Endothelial cell of umbilical vein (primary cell): ENCODE measurements at regions not wholly inside any gene's neighbourhood (a gene's known extent, or its start where the extent isn't known, plus 50 kb on each side); places are given as distances from the start of the nearest gene placed in this dataset.

Source experiments
- BruUV-seq: library from RNA; stranded (reverse); fragments of 400-500 nt; replicated peaks from 2 replicates; lab custom pipeline; 2021; lab: Mats Ljungman, UMichigan
- CTCF ChIA-PET: fragments of 300-600, 350-600 bp; sonication (Branson Sonifier 250); formaldehyde crosslinking; loops from one replicate; lab custom pipeline; 2021; ENCODE audit warnings: antibody characterized with exemption, inconsistent platforms; lab: Charles Lee
- POLR2A ChIA-PET: fragments of 300-600, 350-600 bp; sonication (Branson Sonifier 250); formaldehyde crosslinking; loops from one replicate; lab custom pipeline; 2021; ENCODE audit warnings: antibody characterized with exemption, inconsistent platforms; lab: Charles Lee
- DNase-seq: peaks from one replicate; pipeline ENCODE4 v3.0.0-alpha.2; 2011; ENCODE audit warnings: low read depth, low spot score
- FAIRE-seq: peaks from 2 replicates; lab custom pipeline; 2011; peaks lifted over from hg19 to GRCh38; lab: Jason Lieb, UNC
- H2AFZ ChIP-seq: 2 replicates; pipeline ENCODE4 v1.6.0; 2012; ENCODE audit warnings: low read depth, low read length, control low read depth, inconsistent platforms
- H3K27ac ChIP-seq: 2 replicates; pipeline ENCODE4 v1.5.1; 2011; ENCODE audit warnings: low read depth, mild to moderate bottlenecking, control low read depth, low read length, moderate library complexity; ENCODE audit not compliant: insufficient read depth
- H3K27me3 ChIP-seq, 2 experiments: 2 replicates each; pipeline versions ENCODE4 v1.6.0 to v1.6.1; 2011; ENCODE audit warnings: low read length in 2 of 2, mixed read lengths in 1 of 2; ENCODE audit not compliant: control insufficient read depth in 2 of 2, insufficient read depth in 2 of 2
- H3K36me3 ChIP-seq, 2 experiments: 2 replicates in 1 of 2; 3 replicates in 1 of 2; pipeline ENCODE4 v1.5.1; 2011; ENCODE audit warnings: low read length in 2 of 2, mild to moderate bottlenecking in 1 of 2, moderate library complexity in 1 of 2; ENCODE audit not compliant: control insufficient read depth in 2 of 2, insufficient read depth in 2 of 2; ENCODE audit errors: extremely low read depth in 1 of 2
- H3K4me1 ChIP-seq: 3 replicates; pipeline ENCODE4 v1.5.1; 2011; ENCODE audit warnings: mild to moderate bottlenecking, low read length; ENCODE audit not compliant: control insufficient read depth, insufficient read depth; ENCODE audit errors: extremely low read depth
- H3K4me2 ChIP-seq: 2 replicates; pipeline ENCODE4 v1.6.1; 2011; ENCODE audit warnings: low read length, control low read depth, mixed read lengths; ENCODE audit not compliant: insufficient read depth
- H3K4me3 ChIP-seq, 3 experiments: fragments of 200-600 bp in 1 of 3; sonication (generic), shearing (Covaris generic) in 1 of 3; replicated peaks in 1 of 3; 2 replicates each; pipeline ENCODE4 v1.5.1; 2011 to 2016; ENCODE audit warnings: control low read depth in 3 of 3, low read length in 3 of 3, mild to moderate bottlenecking in 2 of 3, inconsistent platforms in 1 of 3, low read depth in 1 of 3, moderate library complexity in 1 of 3; ENCODE audit not compliant: insufficient read depth in 1 of 3
- H3K79me2 ChIP-seq: 2 replicates; pipeline ENCODE4 v1.6.0; 2012; ENCODE audit warnings: low read length, inconsistent platforms; ENCODE audit not compliant: control insufficient read depth, insufficient read depth
- H3K9ac ChIP-seq: replicated peaks from 2 replicates; pipeline ENCODE3; 2011; ENCODE audit warnings: low read length, control low read depth; ENCODE audit not compliant: insufficient read depth; ENCODE audit errors: extremely low read depth
- H3K9me1 ChIP-seq: replicated peaks from 3 replicates; pipeline ENCODE4 v1.6.0; 2011; ENCODE audit warnings: mild to moderate bottlenecking, low read length; ENCODE audit not compliant: control insufficient read depth, insufficient read depth; ENCODE audit errors: extremely low read depth
- H3K9me3 ChIP-seq: replicated peaks from 2 replicates; pipeline ENCODE4 v1.5.1; 2012; ENCODE audit warnings: low read length, inconsistent platforms; ENCODE audit not compliant: control insufficient read depth, insufficient read depth
- H4K20me1 ChIP-seq: replicated peaks from 2 replicates; pipeline ENCODE3; 2011; ENCODE audit warnings: mild to moderate bottlenecking, low read length; ENCODE audit not compliant: control insufficient read depth, insufficient read depth; ENCODE audit errors: extremely low read depth
- CTCF ChIP-seq, 2 donors: IDR thresholded peaks; 1 replicate in 1 of 2; 2 replicates in 1 of 2; pipeline ENCODE4 v1.5.1; 2011; ENCODE audit warnings: low read length in 2 of 2, mild to moderate bottlenecking in 2 of 2, moderate library complexity in 2 of 2, control low read depth in 1 of 2, inconsistent platforms in 1 of 2, low read depth in 1 of 2; ENCODE audit not compliant: insufficient read depth in 1 of 2; ENCODE audit errors: extremely low read depth in 1 of 2
- EZH2 ChIP-seq: IDR thresholded peaks from 2 replicates; pipeline ENCODE4 v1.6.1; 2012; ENCODE audit warnings: borderline replicate concordance, low read depth, mild to moderate bottlenecking, moderate library complexity, low read length, inconsistent platforms; ENCODE audit not compliant: severe bottlenecking
- FOS ChIP-seq: IDR thresholded peaks from 2 replicates; pipeline ENCODE4 v1.6.1; 2011; ENCODE audit warnings: mild to moderate bottlenecking, low read length, moderate library complexity, borderline replicate concordance; ENCODE audit not compliant: insufficient read depth
- GATA2 ChIP-seq: IDR thresholded peaks from 2 replicates; pipeline ENCODE4 v1.7.0; 2011; ENCODE audit warnings: low read depth, mild to moderate bottlenecking, moderate library complexity, mixed read lengths, low read length; ENCODE audit not compliant: insufficient read length, insufficient read depth
- JUN ChIP-seq: IDR thresholded peaks from 2 replicates; pipeline ENCODE4 v1.6.1; 2011; ENCODE audit warnings: borderline replicate concordance, low read depth; ENCODE audit not compliant: insufficient read length, insufficient read depth
- MAX ChIP-seq: IDR thresholded peaks from 2 replicates; pipeline ENCODE4 v1.6.1; 2011; ENCODE audit not compliant: insufficient read depth, insufficient read length
- MYC ChIP-seq: IDR thresholded peaks from one replicate; pipeline ENCODE4 v1.6.1; 2011; ENCODE audit warnings: mild to moderate bottlenecking, low read depth, low read length
- POLR2A ChIP-seq: IDR thresholded peaks from 2 replicates; pipeline ENCODE4 v1.6.1; 2012; ENCODE audit warnings: low read depth, mild to moderate bottlenecking, control low read depth, low read length
- POLR2AphosphoS5 ChIP-seq: IDR thresholded peaks from 2 replicates; pipeline ENCODE4 v1.6.1; 2012; ENCODE audit warnings: low read depth, mild to moderate bottlenecking, control low read depth, low read length, moderate library complexity; ENCODE audit not compliant: insufficient read depth
- dilution Hi-C: fragments of 300-500 bp; cut with MboI; formaldehyde crosslinking; loops from one replicate; pipeline ENCODE4 v1.15.0; 2019; ENCODE audit warnings: low sequenced_read_pairs; ENCODE audit not compliant: extremely low pct_ligation_motif_present
- intact Hi-C: fragments of 100-400 bp; cut with micrococcal nuclease; formaldehyde crosslinking; loops from one replicate; pipeline ENCODE4 v1.10.0; 2022

GRCh38 chr1:58156124-58156468 is 390.4 kb downstream of the OMA1 start:
- no peak for FAIRE-seq
- TF ChIP-seq FOS = no peak
- no peak for TF ChIP-seq EZH2
- TF ChIP-seq MAX = no peak
- no peak for TF ChIP-seq JUN
- no peak for TF ChIP-seq GATA2
- TF ChIP-seq MYC = no peak
- no peak for TF ChIP-seq POLR2A
- no peak for TF ChIP-seq CTCF (IDR thresholded peaks at IDR 0.05; ENCODE audit: extremely low read depth in 1 of 2, insufficient read depth in 1 of 2, low read depth in 1 of 2, low read length in 2 of 2)
- TF ChIP-seq POLR2AphosphoS5 = no peak
- CTCF ChIA-PET = no interaction called here

More at GRCh38 chr1:58156124-58156468, 390.4 kb downstream of the OMA1 start:
- Histone ChIP-seq H4K20me1 (no peaks in the 10 kb centered on the region), H3K4me3 (no peak overlapping the region), H3K9ac (no peak overlapping the region), H3K27me3 (no peaks in the 10 kb centered on the region), H3K9me3 (no peaks in the 10 kb centered on the region), H3K36me3 (no peaks in the 10 kb centered on the region), H3K4me1 (no peaks in the 10 kb centered on the region), H3K27ac (no peak overlapping the region), H2AFZ (no peak overlapping the region), H3K9me1 (no peaks in the 10 kb centered on the region), H3K4me2 (no peak overlapping the region), H3K79me2 (no peaks in the 10 kb centered on the region)
- no TSS peak for BruUV-seq
- dilution Hi-C loops (no loop called here), intact Hi-C loops (no loop called here)
- POLR2A ChIA-PET = no interaction called here
- DNase-seq = no peak
